ENCODE measurements at regions not wholly inside any gene's neighbourhood (a gene's known extent, or its start where the extent isn't known, plus 50 kb on each side); places are given as distances from the start of the nearest gene placed in this dataset.

DNA sequence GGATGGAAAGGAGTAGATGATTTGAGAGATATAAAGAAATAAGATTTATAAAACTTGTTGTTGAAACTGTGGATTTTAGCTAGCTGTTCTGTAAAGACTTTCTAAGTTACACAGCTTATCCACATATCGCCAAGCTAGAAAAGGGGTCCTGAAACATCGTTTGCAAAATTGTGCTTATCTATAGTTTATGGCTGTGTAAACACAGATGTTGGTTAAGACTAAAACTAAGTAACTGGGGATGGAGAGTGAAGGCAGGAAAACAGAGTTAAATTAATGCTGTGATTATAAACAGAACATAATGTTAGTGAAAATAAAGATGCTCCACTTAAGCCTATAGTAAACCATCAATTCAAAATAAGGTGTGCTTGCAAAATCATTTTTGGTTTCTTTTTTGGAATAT lies 311.3 kb upstream of the DDHD1 start:
- DNase-seq (ENCODE audit: low spot score): no peak

- DNase-seq (ENCODE audit: low spot score): no peak
Observed at GRCh38 chr14:53462931-53463778, 310.0 kb upstream of the DDHD1 start.

DNA sequence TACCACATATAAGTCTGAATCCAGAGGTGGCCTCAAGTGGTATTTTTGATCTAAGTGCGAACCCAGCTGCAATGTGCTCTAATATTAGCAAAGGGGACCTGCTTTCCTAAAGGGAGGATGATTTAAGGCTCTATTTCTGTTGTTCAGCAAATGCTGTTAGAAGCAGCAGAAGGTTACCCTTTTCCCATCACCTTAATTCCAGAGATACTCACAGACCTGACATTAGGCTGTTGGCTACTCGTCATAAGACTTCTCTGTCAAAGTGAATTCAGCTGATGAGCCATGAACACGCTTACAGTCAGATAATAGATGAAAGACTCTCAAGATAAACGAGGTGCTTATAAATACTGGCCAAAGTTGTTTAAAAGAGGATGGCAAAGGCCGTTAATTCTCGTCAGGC lies 308.7 kb upstream of the DDHD1 start:
- no peak for DNase-seq (ENCODE audit: low spot score)

GRCh38 chr14:53460544-53460943 lies 307.4 kb upstream of the DDHD1 start:
- DNase-seq (ENCODE audit: low spot score): no peak

DNA sequence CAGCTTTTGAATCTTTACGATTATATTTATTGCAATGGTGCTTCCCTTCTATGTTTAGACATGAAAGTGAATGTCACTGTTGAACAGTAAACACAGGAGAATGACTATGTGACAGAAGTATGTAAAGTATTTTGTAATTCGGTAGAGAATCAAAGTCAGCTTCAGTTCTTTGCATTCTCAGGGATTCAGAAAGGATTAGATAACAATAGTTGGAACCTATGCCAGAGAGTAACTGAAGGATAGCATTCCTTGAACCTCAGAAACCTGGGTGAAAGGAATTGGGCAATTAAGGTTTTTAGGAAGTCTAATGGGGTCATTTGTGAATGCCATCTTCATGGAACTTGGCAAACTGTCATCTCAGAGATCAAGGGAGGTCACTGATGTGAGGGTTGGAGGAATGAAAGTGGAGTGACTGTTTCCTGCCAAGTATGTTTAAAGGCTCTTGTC lies 305.3 kb upstream of the DDHD1 start:
- DNase-seq (ENCODE audit: low spot score): peak; percentile 3

GRCh38 chr14:53456931-53457330 lies 303.8 kb upstream of the DDHD1 start:
- DNase-seq (ENCODE audit: low spot score): no peak

GRCh38 chr14:53452005-53452673 lies 299.0 kb upstream of the DDHD1 start:
- DNase-seq (ENCODE audit: low spot score): no peak

DNA sequence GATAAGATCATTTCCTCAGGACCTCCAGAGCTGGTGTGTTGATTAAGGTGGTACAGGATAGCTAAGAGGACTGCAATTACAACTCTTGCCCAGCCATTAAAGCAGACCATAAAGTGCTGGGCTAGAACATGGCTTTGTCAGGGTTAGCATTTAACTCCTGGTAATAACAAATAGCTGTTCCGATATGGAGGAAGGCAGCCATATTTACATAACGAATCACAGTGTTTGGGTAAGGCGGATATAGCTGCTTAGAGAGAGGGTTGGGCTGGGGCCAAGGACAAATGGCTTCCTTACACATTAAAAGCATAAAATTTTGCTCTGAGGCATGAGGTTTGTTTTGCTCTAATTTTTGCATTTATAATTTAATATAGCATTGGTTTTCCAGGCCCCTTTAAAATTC lies 297.7 kb upstream of the DDHD1 start:
- DNase-seq (ENCODE audit: low spot score): no peak

DNA sequence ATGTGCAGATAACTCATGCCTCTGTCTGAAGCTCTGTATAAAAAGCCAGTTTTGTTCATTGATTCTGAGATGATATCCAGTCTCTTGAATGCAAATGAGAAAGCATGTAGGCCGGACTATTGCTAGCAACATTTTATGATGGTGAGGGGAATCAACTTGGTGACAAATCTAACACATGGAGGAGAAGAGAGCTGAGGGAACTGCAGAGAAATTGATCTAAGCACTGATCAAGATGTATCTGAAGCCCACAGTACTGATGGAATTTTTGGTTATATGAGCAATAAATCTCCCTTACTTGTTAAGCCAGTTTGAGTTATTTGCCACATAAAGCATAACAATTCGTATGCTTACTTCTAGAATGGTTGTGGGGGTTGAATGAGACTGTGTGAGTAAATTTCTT lies 295.6 kb upstream of the DDHD1 start:
- no peak for DNase-seq (ENCODE audit: low spot score)

DNA sequence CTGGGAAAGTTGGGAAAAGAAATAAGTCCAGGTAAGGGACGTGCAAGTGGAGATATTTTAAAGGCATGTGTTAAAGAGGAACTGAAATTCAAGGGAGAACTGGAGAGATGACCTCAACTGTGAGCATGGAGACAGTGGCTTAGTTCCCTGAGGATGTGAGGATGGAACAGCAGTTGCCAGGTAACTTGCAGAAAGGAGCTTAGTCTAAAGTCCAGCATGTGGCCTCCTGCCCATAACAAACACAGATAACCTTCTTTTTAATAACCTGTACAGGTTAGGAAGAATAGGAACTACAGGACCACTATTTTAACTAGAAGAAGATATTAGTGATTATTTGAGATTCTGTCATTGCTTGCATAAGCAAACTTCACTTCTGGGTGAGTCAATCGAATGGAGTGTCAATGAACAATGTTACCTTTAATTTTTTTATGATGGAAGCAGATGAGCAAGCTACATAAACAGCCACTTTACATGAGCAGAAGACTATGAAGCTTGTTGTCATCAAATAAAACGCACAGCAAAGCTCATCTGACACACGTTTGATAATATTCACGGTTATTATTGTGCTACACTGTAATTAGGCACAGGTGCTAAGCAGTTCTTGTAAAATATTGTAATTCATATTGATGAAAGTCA lies 291.7 kb upstream of the DDHD1 start:
- DNase-seq (ENCODE audit: low spot score): no peak

GRCh38 chr14:53441789-53442188 lies 288.7 kb upstream of the DDHD1 start:
- DNase-seq (ENCODE audit: low spot score): no peak

DNA sequence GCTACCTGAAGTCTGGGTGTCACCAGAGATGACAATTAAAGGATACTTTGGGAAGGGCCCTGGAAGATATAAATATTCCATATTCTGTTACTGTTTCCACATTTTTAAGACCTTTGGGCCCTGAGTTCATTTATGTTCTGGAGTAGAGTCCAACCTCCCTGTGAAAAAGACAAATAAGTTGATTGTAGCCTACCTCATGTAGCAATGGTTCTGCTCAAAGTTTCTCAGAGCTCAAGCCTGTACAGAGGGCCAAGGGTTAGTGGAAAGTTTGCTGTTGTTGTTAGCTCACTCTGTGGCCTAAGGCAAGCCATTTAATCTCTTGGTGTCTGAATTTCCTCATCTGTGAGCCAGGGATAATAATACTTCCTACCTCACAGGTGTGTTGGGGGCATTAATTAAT lies 284.7 kb upstream of the DDHD1 start:
- DNase-seq (ENCODE audit: low spot score): no peak

DNA sequence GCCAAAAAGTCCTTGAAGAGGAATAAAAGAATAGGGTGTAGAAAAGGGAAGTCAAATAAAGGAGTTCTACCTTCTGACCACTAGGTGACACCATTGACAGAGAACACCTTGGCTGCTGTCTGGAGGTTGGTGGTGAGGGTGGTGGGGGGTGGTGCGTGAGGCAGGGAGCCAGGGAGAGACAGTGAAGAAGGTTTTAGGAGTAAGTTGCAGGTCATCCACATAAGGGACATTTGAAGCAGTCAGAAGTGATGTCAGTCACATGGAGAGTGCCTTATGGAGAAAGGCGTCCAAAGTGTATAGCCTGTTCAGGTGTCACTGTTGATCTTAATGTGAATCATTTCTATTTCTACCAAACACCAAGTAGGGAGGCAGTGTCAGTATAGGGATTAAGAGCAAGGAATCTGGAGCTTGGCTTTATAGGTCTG lies 279.3 kb upstream of the DDHD1 start:
- peak; percentile 24 for DNase-seq (ENCODE audit: low spot score)

- DNase-seq (ENCODE audit: low spot score): no peak
Observed at GRCh38 chr14:53430870-53431269, 277.7 kb upstream of the DDHD1 start.

DNA sequence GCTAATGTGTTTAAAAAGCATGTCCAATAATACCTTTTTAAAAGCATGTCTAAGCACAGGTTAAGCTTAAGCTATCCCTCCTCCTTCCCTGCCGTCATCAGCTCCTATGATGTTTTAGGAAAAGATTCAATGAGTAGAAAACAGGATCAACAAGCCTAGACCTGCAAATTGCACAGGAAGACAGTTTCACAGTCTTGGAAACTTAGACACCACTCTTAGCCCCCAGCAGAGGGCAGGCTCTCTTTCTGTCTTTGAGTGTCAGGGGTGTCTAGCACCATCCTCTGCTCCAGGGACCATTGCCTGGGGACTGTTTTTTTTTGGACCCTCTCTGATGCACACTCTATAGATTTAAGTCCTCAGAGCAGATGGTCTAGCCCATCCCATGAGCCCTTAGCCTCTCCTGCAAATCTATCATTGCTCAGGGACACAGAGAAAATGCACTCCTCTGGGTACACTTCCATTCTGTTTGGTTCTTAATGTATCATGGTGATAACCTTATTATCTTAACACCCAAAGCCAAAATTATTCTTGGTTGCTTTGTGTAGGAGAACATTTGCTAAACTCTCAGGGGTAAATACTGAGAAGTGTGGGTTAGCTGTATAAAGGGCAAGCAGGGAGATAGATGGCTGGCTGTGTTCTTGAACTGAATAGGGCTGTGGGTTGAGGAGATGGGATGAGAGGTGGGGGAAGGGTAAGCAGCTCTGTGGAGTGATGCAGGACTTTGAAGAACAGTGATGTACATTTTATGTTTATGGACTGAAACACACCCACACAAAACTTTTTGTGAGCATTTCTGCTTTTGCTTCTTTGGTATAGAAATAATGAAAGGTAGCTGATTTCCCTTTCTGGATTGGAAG lies 259.9 kb upstream of the DDHD1 start:
- no peak for DNase-seq (ENCODE audit: low spot score)

GRCh38 chr14:53411125-53411524 lies 258.0 kb upstream of the DDHD1 start:
- no peak for DNase-seq (ENCODE audit: low spot score)

DNA sequence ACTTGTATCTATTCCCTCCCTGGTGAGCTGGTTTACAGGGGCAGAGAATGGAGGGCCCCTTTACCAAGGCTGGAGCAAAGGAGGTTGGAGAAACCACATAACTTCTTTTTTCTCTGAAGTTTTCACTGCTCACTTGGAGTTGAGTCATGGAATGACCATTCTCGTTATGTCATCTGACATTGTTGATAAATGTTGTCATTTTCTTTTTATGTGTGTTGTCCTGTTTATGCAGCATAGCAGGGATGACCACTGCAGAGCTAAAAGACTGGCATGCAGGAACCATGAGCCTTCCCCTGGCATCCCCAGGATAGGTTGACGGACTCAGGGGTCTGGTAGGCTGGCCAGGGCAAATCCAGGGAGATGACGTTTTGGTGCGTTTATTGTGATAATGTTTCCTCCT lies 256.8 kb upstream of the DDHD1 start:
- DNase-seq (ENCODE audit: low spot score): no peak

GRCh38 chr14:53409289-53409688 lies 256.2 kb upstream of the DDHD1 start:
- no peak for DNase-seq (ENCODE audit: low spot score)

DNA sequence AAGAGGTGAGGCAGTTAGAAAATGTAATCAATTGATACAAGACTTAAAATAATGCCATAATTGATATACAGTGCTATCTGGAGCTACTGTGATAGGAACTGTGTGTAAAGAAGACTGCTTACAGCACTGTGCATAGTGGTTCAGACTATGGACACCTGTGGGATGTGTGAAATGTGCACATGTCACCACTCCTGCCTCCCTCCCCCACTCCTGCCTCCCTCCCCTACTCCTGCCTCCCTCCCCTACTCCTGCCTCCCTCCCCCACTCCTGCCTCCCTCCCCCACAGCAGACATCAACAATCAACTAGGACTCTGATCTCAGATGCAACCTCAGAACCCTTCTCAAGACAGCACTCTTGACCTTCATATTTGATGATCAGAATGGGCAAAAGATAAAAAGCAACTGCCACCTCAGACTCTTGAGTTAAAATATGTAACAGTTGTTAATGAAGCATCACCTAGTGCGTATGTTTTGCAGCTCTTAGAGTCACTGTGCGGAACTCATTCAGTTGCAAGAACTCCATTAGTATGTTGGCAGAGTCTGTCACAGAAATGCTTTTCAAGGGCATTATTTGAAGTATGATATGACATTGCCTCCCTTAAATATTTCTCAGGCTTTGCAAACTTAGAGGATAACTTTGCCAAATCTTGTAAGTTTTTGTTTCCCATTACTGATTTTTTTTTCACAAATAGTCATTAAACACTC lies 255.2 kb upstream of the DDHD1 start:
- DNase-seq (ENCODE audit: low spot score): no peak

GRCh38 chr14:53406519-53406918 lies 253.4 kb upstream of the DDHD1 start:
- DNase-seq (ENCODE audit: low spot score): no peak

- DNase-seq (ENCODE audit: low spot score): no peak
Observed at GRCh38 chr14:53401646-53402045, 248.5 kb upstream of the DDHD1 start.

DNA sequence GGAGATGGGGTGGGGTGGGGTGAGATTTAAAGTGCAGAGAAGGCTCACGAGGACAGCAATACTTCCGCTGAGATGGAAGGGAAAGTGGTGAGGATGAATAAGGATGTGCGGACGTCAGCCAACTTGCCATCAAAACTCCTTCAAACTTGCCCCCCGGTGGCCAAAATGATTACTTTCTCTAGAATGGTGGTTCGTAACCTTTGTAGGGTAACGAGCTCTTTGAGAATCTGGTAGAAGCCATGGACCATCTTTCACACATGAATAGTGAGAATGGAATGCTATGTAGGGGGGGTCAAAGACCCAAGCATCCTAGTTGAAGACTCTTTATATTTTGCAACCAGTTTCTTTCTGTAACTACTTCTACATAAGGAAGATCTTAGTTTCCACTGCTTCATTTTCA lies 245.9 kb upstream of the DDHD1 start:
- peak; percentile 13 for DNase-seq (ENCODE audit: low spot score)
